ENCODE measurements at regions not wholly inside any gene's neighbourhood (a gene's known extent, or its start where the extent isn't known, plus 50 kb on each side); places are given as distances from the start of the nearest gene placed in this dataset.

- no peak for DNase-seq
Observed at GRCh38 chr13:37925878-37926473, 56.4 kb upstream of the TRPC4 start.

- DNase-seq: no peak
Observed at GRCh38 chr13:37923236-37923635, 53.7 kb upstream of the TRPC4 start.

- DNase-seq: no peak
Observed at GRCh38 chr13:37919329-37919880, 49.8 kb upstream of the TRPC4 start.
